ENCODE measurements at regions not wholly inside any gene's neighbourhood (a gene's known extent, or its start where the extent isn't known, plus 50 kb on each side); places are given as distances from the start of the nearest gene placed in this dataset.

DNA sequence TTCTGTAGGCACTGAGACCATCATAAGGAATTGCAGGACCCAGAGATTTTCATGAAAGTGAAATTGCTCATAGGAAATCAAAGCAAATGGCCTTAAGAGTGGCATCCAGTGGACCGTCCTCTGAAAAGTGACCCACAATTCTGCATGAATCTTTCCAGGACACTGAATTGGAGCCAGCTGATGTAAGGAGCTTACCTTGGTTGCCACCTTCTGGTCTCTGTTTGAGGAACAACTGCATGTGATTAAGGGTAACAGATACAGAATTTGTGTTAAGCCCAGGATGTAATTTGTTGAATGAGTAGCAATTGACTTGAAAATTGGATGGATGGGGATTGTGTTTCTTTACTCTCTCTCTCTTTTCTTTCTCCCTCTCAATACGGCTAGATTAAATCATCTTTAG, 49.9 kb upstream of the GAS1 start:
- H3K4me3 ChIP-seq (ENCODE audit: low read length): no peak overlapping the region
- no peak overlapping the region for H2AFZ ChIP-seq (ENCODE audit: low read depth, low read length)
- H3K4me1 ChIP-seq (ENCODE audit: insufficient read depth, low read length): no peaks in the 10 kb centered on the region
- no peaks in the 10 kb centered on the region for H3K27me3 ChIP-seq (ENCODE audit: insufficient read depth, low read length)
- no peaks in the 10 kb centered on the region for H3K36me3 ChIP-seq (ENCODE audit: insufficient read depth, low read length)
- H3K9me3 ChIP-seq (ENCODE audit: low read length): no peaks in the 10 kb centered on the region

DNA sequence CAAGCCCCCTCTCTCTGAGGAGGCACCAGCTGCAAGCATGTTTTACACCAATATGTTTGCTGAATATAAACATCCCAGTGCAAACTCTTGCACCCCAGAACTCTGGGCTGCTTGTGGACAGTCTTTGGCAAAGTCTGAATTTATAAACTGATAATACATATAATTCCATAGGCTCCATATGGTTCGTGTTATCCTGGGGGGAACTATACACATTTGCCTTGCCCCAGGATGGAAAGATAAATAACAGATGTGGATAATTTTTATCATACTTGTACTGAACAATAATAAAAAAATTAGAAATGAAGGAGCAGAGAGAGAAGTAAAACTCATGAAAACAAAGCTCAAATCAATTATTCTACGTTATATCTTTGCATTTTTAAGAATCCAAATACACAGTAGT, 50.6 kb upstream of the GAS1 start:
- no peaks in the 10 kb centered on the region for H3K9me3 ChIP-seq (ENCODE audit: low read length)
- no peak overlapping the region for H2AFZ ChIP-seq (ENCODE audit: low read depth, low read length)
- H3K4me1 ChIP-seq (ENCODE audit: insufficient read depth, low read length): no peaks in the 10 kb centered on the region
- no peak overlapping the region for H3K4me3 ChIP-seq (ENCODE audit: low read length)
- no peaks in the 10 kb centered on the region for H3K36me3 ChIP-seq (ENCODE audit: insufficient read depth, low read length)
- no peaks in the 10 kb centered on the region for H3K27me3 ChIP-seq (ENCODE audit: insufficient read depth, low read length)

DNA sequence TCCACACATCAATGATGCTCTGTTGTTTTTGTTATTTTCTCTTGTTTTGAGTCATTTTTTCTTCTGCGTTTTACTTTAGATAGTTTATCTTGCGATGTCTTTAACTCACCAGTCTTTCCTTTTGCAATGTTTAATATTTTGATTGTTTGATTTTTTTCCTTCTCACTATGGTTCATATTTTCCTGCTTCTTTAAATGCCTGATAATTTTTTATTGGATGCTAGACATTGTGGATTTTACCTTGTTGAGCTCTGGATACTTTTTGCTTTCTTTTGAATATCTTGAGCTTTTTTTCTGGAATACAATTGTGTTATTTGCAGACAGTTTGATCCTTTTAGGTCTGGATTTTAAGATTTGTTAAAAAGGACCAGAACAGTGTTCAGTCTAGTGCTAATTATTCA, 55.2 kb upstream of the GAS1 start:
- no peaks in the 10 kb centered on the region for H3K9me3 ChIP-seq (ENCODE audit: low read length)
- no peaks in the 10 kb centered on the region for H3K4me1 ChIP-seq (ENCODE audit: insufficient read depth, low read length)
- no peaks in the 10 kb centered on the region for H3K27me3 ChIP-seq (ENCODE audit: insufficient read depth, low read length)
- no peaks in the 10 kb centered on the region for H3K36me3 ChIP-seq (ENCODE audit: insufficient read depth, low read length)
- no peak overlapping the region for H2AFZ ChIP-seq (ENCODE audit: low read depth, low read length)
- no peak overlapping the region for H3K4me3 ChIP-seq (ENCODE audit: low read length)

GRCh38 chr9:87004016-87004415, 56.7 kb upstream of the GAS1 start:
- Histone ChIP-seq H3K27me3 (ENCODE audit: insufficient read depth, low read length) (no peaks in the 10 kb centered on the region), H3K9me3 (ENCODE audit: low read length) (no peaks in the 10 kb centered on the region), H2AFZ (ENCODE audit: low read depth, low read length) (no peak overlapping the region), H3K4me3 (ENCODE audit: low read length) (no peak overlapping the region), H3K4me1 (ENCODE audit: insufficient read depth, low read length) (no peaks in the 10 kb centered on the region), H3K36me3 (ENCODE audit: insufficient read depth, low read length) (no peaks in the 10 kb centered on the region)

- no peaks in the 10 kb centered on the region for H3K36me3 ChIP-seq (ENCODE audit: insufficient read depth, low read length)
- no peak overlapping the region for H2AFZ ChIP-seq (ENCODE audit: low read depth, low read length)
- H3K4me3 ChIP-seq (ENCODE audit: low read length): no peak overlapping the region
- no peaks in the 10 kb centered on the region for H3K9me3 ChIP-seq (ENCODE audit: low read length)
- no peaks in the 10 kb centered on the region for H3K27me3 ChIP-seq (ENCODE audit: insufficient read depth, low read length)
- no peaks in the 10 kb centered on the region for H3K4me1 ChIP-seq (ENCODE audit: insufficient read depth, low read length)
Measured at GRCh38 chr9:87006956-87007355, 59.6 kb upstream of the GAS1 start.

DNA sequence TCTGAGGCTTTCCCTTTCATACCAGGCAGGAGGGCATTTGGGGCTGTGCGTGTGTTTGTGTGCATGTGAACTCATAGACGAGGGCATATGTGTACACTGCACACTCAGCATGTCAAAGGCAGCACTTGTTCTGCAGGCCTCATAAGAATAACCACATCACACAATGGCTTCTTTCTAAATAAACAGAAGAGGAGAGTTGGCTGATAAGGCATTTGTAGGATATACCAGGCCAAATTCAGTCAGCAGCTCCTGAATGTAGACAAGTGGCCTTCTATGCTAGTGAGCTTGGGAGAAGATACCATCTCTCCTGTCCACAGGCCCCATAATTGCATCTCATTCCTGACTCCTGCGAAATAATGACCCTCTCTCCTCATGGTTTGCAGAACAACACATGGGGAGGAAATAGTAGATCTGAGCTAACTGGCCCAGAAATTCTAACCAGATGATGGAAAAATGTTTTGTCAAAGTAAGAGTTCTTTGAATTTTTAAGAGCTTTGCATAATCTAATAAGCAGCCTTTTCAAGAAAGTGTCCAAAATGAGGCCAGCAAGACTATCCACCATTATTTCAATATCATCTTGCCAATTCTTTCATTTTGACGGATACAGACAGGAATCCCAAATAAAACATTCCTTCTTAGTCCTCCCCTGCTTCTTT, 60.5 kb upstream of the GAS1 start:
- Histone ChIP-seq H3K27me3 (ENCODE audit: insufficient read depth, low read length) (no peaks in the 10 kb centered on the region), H3K9me3 (ENCODE audit: low read length) (peaks cover under 1% of the 10 kb centered on the region), H2AFZ (ENCODE audit: low read depth, low read length) (no peak overlapping the region), H3K36me3 (ENCODE audit: insufficient read depth, low read length) (no peaks in the 10 kb centered on the region), H3K4me3 (ENCODE audit: low read length) (no peak overlapping the region), H3K4me1 (ENCODE audit: insufficient read depth, low read length) (no peaks in the 10 kb centered on the region)

GRCh38 chr9:87008667-87009066, 61.4 kb upstream of the GAS1 start:
- Histone ChIP-seq H3K4me3 (ENCODE audit: low read length) (no peak overlapping the region), H2AFZ (ENCODE audit: low read depth, low read length) (no peak overlapping the region), H3K4me1 (ENCODE audit: insufficient read depth, low read length) (no peaks in the 10 kb centered on the region), H3K36me3 (ENCODE audit: insufficient read depth, low read length) (no peaks in the 10 kb centered on the region), H3K27me3 (ENCODE audit: insufficient read depth, low read length) (no peaks in the 10 kb centered on the region), H3K9me3 (ENCODE audit: low read length) (peaks cover 2% of the 10 kb centered on the region)

DNA sequence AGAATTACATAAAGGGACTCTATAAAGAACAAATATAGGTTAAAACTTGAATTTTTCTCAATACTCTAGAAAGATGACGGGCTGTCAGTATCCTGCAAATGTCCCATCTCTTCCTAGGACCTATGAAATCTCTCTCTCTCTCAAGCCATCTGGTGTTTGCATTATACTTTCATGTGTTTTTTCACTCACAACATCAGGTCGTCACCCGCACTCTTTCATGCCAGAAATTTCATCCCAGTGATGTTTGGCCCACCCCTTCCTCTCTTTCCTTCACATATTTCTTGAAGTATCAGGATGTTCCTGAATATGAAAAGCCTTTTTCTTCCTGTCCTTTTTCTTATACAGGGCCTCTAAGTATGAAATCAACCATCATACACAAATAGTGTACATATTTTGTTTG, 63.3 kb upstream of the GAS1 start:
- Histone ChIP-seq H3K4me3 (ENCODE audit: low read length) (no peak overlapping the region), H3K4me1 (ENCODE audit: insufficient read depth, low read length) (no peaks in the 10 kb centered on the region), H3K27me3 (ENCODE audit: insufficient read depth, low read length) (no peaks in the 10 kb centered on the region), H2AFZ (ENCODE audit: low read depth, low read length) (no peak overlapping the region), H3K9me3 (ENCODE audit: low read length) (peaks cover 2% of the 10 kb centered on the region), H3K36me3 (ENCODE audit: insufficient read depth, low read length) (no peaks in the 10 kb centered on the region)

GRCh38 chr9:87011551-87011950, 64.2 kb upstream of the GAS1 start:
- no peak overlapping the region for H2AFZ ChIP-seq (ENCODE audit: low read depth, low read length)
- H3K36me3 ChIP-seq (ENCODE audit: insufficient read depth, low read length): no peaks in the 10 kb centered on the region
- no peaks in the 10 kb centered on the region for H3K4me1 ChIP-seq (ENCODE audit: insufficient read depth, low read length)
- H3K9me3 ChIP-seq (ENCODE audit: low read length): peaks cover 2% of the 10 kb centered on the region
- no peaks in the 10 kb centered on the region for H3K27me3 ChIP-seq (ENCODE audit: insufficient read depth, low read length)
- H3K4me3 ChIP-seq (ENCODE audit: low read length): no peak overlapping the region

DNA sequence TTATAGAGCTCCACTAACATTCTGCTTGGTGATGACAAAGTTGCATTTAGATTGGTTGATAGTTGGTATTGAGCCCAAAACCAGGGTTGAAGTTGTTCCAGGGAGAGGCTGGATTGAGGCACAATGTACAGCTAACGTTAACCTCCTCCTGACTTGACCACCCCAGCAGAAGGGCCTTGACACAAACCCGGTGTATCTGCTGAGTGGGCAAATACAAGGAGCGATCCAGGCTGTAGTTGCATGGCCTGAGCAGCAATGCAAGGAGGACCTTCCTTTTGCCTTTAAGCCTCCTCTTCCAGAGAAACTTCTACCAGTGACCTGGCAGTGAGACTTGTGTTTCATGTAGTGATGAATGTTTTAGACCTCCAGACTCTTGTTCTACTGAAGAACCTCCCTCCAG, 66.2 kb upstream of the GAS1 start:
- no peak overlapping the region for H2AFZ ChIP-seq (ENCODE audit: low read depth, low read length)
- H3K27me3 ChIP-seq (ENCODE audit: insufficient read depth, low read length): no peaks in the 10 kb centered on the region
- H3K36me3 ChIP-seq (ENCODE audit: insufficient read depth, low read length): no peaks in the 10 kb centered on the region
- peaks cover 2% of the 10 kb centered on the region for H3K9me3 ChIP-seq (ENCODE audit: low read length)
- H3K4me3 ChIP-seq (ENCODE audit: low read length): no peak overlapping the region
- no peaks in the 10 kb centered on the region for H3K4me1 ChIP-seq (ENCODE audit: insufficient read depth, low read length)

DNA sequence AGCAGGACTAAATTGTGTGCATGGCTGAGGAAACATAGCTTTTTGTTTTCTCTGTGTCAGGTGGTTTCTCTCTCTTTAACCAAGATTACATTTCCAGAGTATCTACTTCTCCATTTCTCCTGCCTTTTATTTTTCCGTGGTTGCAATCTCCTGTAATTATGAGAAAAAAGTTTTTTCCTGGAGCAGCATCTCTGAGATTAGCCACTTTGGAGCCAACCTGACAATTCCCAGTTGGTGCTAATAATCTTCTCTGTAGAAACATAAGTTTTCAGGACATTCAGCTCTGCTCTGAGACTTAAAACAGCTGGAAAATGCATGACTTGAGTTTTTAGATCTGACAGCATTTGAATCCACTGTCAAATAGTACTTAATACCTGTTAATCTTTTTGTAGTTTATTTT, 67.1 kb upstream of the GAS1 start:
- peaks cover 2% of the 10 kb centered on the region for H3K9me3 ChIP-seq (ENCODE audit: low read length)
- no peak overlapping the region for H2AFZ ChIP-seq (ENCODE audit: low read depth, low read length)
- H3K36me3 ChIP-seq (ENCODE audit: insufficient read depth, low read length): no peaks in the 10 kb centered on the region
- no peaks in the 10 kb centered on the region for H3K4me1 ChIP-seq (ENCODE audit: insufficient read depth, low read length)
- H3K27me3 ChIP-seq (ENCODE audit: insufficient read depth, low read length): no peaks in the 10 kb centered on the region
- H3K4me3 ChIP-seq (ENCODE audit: low read length): no peak overlapping the region

GRCh38 chr9:87016681-87017080, 69.4 kb upstream of the GAS1 start:
- Histone ChIP-seq H3K36me3 (ENCODE audit: insufficient read depth, low read length) (no peaks in the 10 kb centered on the region), H3K4me1 (ENCODE audit: insufficient read depth, low read length) (no peaks in the 10 kb centered on the region), H2AFZ (ENCODE audit: low read depth, low read length) (no peak overlapping the region), H3K4me3 (ENCODE audit: low read length) (no peak overlapping the region), H3K9me3 (ENCODE audit: low read length) (peaks cover 2% of the 10 kb centered on the region), H3K27me3 (ENCODE audit: insufficient read depth, low read length) (no peaks in the 10 kb centered on the region)

DNA sequence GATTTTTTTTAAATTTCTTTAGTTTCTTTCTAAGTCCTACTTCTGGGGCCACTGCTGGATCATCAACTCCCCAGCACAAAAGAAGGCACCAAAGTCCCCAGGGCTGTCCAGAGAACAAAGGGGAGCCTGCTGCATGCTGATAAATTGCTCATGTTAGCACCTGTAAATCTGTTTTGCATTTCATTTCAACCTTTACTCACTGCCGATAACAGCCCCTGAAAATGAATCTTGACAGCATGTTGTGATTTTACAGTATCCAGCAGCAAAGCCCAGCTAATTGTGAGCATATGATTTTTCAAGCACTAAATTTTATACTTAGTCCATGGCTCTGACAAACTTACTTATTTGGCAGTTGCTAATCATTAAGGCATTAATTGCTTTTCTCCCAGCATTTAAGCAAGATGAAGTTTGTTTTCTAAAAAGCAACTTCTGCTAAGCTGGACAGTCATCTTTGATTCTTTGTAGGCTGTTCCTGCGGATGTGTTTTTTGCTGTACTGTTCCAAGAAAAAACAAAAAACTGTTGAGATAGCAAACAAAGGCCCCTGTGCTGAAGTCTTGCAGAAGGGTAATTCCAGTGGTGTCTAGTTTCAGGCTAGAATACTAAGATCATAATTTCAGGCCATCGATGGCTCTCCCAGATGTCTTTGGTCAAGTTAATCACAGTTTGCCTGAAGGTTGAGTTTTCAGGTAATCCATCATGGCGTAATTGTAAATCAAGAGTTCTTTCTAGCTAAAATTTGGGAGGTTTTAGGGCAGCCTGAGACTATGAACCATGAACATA, 73.1 kb upstream of the GAS1 start:
- Histone ChIP-seq H3K4me1 (ENCODE audit: insufficient read depth, low read length) (no peaks in the 10 kb centered on the region), H3K36me3 (ENCODE audit: insufficient read depth, low read length) (no peaks in the 10 kb centered on the region), H3K4me3 (ENCODE audit: low read length) (no peak overlapping the region), H3K9me3 (ENCODE audit: low read length) (no peaks in the 10 kb centered on the region), H2AFZ (ENCODE audit: low read depth, low read length) (no peak overlapping the region), H3K27me3 (ENCODE audit: insufficient read depth, low read length) (no peaks in the 10 kb centered on the region)

DNA sequence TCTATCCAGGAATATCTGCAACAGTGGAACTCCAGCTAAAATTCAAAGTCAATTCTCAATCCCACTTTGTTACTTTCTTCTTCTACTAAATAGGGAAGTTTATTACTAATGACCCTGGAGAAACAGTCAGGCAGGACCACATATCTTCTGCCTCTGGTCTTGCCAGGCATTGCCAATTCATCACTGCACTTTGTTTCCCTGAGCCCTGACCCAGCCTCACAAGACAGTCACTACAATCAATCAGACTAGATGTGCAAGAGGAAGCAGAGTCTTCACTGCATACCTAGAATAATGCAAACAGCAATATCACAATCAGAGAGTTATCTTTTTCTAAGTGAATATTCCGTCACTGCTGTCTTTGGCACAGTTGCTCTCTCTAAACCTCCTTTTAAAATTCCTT, 74.9 kb upstream of the GAS1 start:
- Histone ChIP-seq H3K27me3 (ENCODE audit: insufficient read depth, low read length) (no peaks in the 10 kb centered on the region), H3K36me3 (ENCODE audit: insufficient read depth, low read length) (no peaks in the 10 kb centered on the region), H2AFZ (ENCODE audit: low read depth, low read length) (no peak overlapping the region), H3K4me3 (ENCODE audit: low read length) (no peak overlapping the region), H3K4me1 (ENCODE audit: insufficient read depth, low read length) (no peaks in the 10 kb centered on the region), H3K9me3 (ENCODE audit: low read length) (no peaks in the 10 kb centered on the region)

Measured in neuron (in vitro differentiated cells).